ENCODE measurements at regions not wholly inside any gene's neighbourhood (a gene's known extent, or its start where the extent isn't known, plus 50 kb on each side); places are given as distances from the start of the nearest gene placed in this dataset.

DNA sequence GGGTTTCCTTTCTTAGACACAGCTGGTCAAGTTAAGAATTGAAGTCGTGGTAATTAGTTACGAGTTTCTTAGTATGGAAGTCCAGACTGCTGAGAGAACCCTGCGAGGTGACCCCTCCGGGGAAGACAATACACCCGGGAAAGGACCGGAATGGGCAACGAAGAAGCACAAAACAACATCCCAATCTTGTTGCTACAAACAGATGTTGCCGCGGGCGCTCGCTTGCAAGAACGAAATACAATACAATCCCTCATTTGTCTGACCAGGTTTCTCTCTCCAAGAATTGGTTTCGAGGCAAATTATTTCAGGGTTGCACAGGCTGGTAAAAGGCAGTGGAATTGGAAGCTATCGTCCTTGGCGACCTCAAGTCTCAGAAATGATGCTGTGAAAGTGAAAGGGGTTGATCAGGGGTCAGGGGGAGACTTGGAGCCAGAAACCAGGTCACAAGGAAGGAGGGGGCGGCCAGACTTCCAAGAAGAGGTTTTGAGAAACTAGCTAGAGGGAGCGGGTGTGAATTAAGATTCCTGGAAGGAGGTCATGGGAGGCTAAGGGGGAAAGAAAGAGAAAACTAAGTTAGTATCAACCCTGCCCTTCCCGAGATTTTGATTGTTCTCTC lies 401.9 kb downstream of the HRH4 start:
- no peak for TF ChIP-seq CTCF (IDR thresholded peaks at IDR 0.05; ENCODE audit: low read depth, low read length, missing control alignments)
- Histone ChIP-seq H3K27ac (no peak overlapping the region), H3K4me3 (ENCODE audit: low read depth, low read length) (peak overlapping the region; percentile 17), H3K27me3 (replicated peaks) (no peaks in the 10 kb centered on the region), H3K36me3 (replicated peaks) (no peaks in the 10 kb centered on the region)
- in situ Hi-C loops (cut with HindIII; ENCODE audit: low pct_ligation_motif_present, low sequenced_read_pairs): no loop called here
- DNase-seq: no peak

GRCh38 chr18:24868311-24868710 lies 407.9 kb downstream of the HRH4 start:
- H3K36me3 ChIP-seq (replicated peaks): no peaks in the 10 kb centered on the region
- no peak for DNase-seq
- H3K4me3 ChIP-seq (ENCODE audit: low read depth, low read length): no peak overlapping the region
- no peaks in the 10 kb centered on the region for H3K27me3 ChIP-seq (replicated peaks)
- no peak for TF ChIP-seq CTCF (IDR thresholded peaks at IDR 0.05; ENCODE audit: low read depth, low read length, missing control alignments)
- no peak overlapping the region for H3K27ac ChIP-seq
- in situ Hi-C loops (cut with HindIII; ENCODE audit: low pct_ligation_motif_present, low sequenced_read_pairs): no loop called here

GRCh38 chr18:24868760-24869237 lies 408.4 kb downstream of the HRH4 start:
- Histone ChIP-seq H3K27me3 (replicated peaks) (no peaks in the 10 kb centered on the region), H3K27ac (no peak overlapping the region), H3K4me3 (ENCODE audit: low read depth, low read length) (no peak overlapping the region), H3K36me3 (replicated peaks) (no peaks in the 10 kb centered on the region)
- in situ Hi-C loops (cut with HindIII; ENCODE audit: low pct_ligation_motif_present, low sequenced_read_pairs): no loop called here
- DNase-seq: no peak
- no peak for TF ChIP-seq CTCF (IDR thresholded peaks at IDR 0.05; ENCODE audit: low read depth, low read length, missing control alignments)

GRCh38 chr18:24869285-24869684 lies 408.8 kb downstream of the HRH4 start:
- no peak overlapping the region for H3K4me3 ChIP-seq (ENCODE audit: low read depth, low read length)
- in situ Hi-C loops (cut with HindIII; ENCODE audit: low pct_ligation_motif_present, low sequenced_read_pairs): no loop called here
- TF ChIP-seq CTCF (IDR thresholded peaks at IDR 0.05; ENCODE audit: low read depth, low read length, missing control alignments): no peak
- no peaks in the 10 kb centered on the region for H3K27me3 ChIP-seq (replicated peaks)
- no peaks in the 10 kb centered on the region for H3K36me3 ChIP-seq (replicated peaks)
- DNase-seq: no peak
- no peak overlapping the region for H3K27ac ChIP-seq

DNA sequence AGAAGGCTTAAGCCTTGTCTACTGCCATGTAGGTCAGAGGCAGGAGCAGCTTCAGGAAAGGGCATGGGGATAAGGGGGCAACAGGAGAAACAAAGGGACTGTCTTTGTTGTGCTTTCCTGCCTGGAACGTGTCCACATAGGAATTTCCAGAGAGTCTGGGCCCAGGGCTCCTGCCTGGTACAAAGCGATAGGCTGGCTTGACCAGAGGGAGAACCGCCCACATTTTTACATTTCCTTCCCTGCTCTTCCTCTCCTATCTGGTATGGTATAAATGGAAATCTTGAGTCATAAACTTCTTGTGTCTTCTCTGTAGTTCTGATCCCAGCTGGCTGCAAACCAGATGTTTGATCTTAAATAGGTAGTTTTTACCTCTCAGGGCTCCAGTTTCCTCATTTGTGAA lies 414.8 kb downstream of the HRH4 start:
- Histone ChIP-seq H3K27me3 (replicated peaks) (no peaks in the 10 kb centered on the region), H3K36me3 (replicated peaks) (no peaks in the 10 kb centered on the region), H3K4me3 (ENCODE audit: low read depth, low read length) (no peak overlapping the region), H3K27ac (no peak overlapping the region)
- in situ Hi-C loops (cut with HindIII; ENCODE audit: low pct_ligation_motif_present, low sequenced_read_pairs): no loop called here
- no peak for DNase-seq
- TF ChIP-seq CTCF (IDR thresholded peaks at IDR 0.05; ENCODE audit: low read depth, low read length, missing control alignments): no peak

DNA sequence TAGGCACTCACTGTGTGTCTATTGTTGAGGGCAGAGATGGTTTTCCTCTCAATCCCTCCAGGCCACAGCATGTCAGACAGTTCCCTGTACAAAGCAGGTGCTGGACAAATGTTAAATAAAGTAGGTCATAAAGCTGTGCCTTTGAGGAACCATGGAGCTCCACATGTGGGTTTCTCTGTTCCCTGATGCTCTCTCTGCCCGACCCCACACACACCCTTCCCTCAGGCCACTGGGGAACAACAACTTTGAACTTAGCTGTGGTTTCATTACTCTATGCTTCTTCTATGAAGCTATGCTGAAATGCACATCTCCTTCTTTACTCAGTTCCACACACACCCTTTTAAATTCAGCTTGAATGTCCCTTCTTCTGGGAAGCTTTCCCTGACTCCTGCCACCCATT lies 415.3 kb downstream of the HRH4 start:
- Histone ChIP-seq H3K27ac (no peak overlapping the region), H3K27me3 (replicated peaks) (no peaks in the 10 kb centered on the region), H3K4me3 (ENCODE audit: low read depth, low read length) (no peak overlapping the region), H3K36me3 (replicated peaks) (no peaks in the 10 kb centered on the region)
- no peak for TF ChIP-seq CTCF (IDR thresholded peaks at IDR 0.05; ENCODE audit: low read depth, low read length, missing control alignments)
- in situ Hi-C loops (cut with HindIII; ENCODE audit: low pct_ligation_motif_present, low sequenced_read_pairs): no loop called here
- no peak for DNase-seq

Data from brain microvascular endothelial cell (primary cell).